GM18861 (cell line): ENCODE measurements at regions not wholly inside any gene's neighbourhood (a gene's known extent, or its start where the extent isn't known, plus 50 kb on each side); places are given as distances from the start of the nearest gene placed in this dataset.
"Not testable (repeated sequence)": the region's sequence is repeated elsewhere in the genome, so short reads cannot be mapped to it uniquely, and the experiment has no call there.

Experiments
- ATAC-seq: cut with Tn5 transposase; IDR thresholded peaks from one replicate; pipeline ENCODE4 v1.9.1; 2021; ENCODE audit not compliant: unreplicated experiment

- ATAC-seq, result no peak
Measured at GRCh38 chr2:167803449-167803988, 443.9 kb downstream of the STK39 start.

- ATAC-seq, result no peak
Measured at GRCh38 chr2:167794554-167795255, 452.7 kb downstream of the STK39 start.

GRCh38 chr2:167793725-167794124 lies 453.7 kb downstream of the STK39 start:
- no peak for ATAC-seq

GRCh38 chr2:167792126-167792525 lies 455.3 kb downstream of the STK39 start:
- ATAC-seq, result no peak

GRCh38 chr2:167790781-167791450 lies 456.5 kb downstream of the STK39 start:
- ATAC-seq, result no peak

- no peak for ATAC-seq
Measured at GRCh38 chr2:167790189-167790588, 457.2 kb downstream of the STK39 start.

GRCh38 chr2:167787562-167787961 lies 459.8 kb downstream of the STK39 start:
- no peak for ATAC-seq

GRCh38 chr2:167787021-167787420 lies 460.4 kb downstream of the STK39 start:
- no peak for ATAC-seq

GRCh38 chr2:167785606-167786216 lies 461.7 kb downstream of the STK39 start:
- ATAC-seq, result no peak

- ATAC-seq, result no peak
Measured at GRCh38 chr2:167784084-167784425, 463.3 kb downstream of the STK39 start.

GRCh38 chr2:167783261-167784083 lies 463.9 kb downstream of the STK39 start:
- no peak for ATAC-seq

- not testable (repeated sequence) for ATAC-seq
Measured at GRCh38 chr2:167781629-167782028, 465.8 kb downstream of the STK39 start.

GRCh38 chr2:167776359-167776758 lies 471.0 kb downstream of the STK39 start:
- no peak for ATAC-seq

GRCh38 chr2:167771628-167772027 lies 475.8 kb downstream of the STK39 start:
- no peak for ATAC-seq

GRCh38 chr2:167769020-167769419 lies 478.4 kb downstream of the STK39 start:
- ATAC-seq, result no peak

GRCh38 chr2:167767830-167768229 lies 479.6 kb downstream of the STK39 start:
- no peak for ATAC-seq

GRCh38 chr2:167764772-167765341 lies 482.5 kb downstream of the STK39 start:
- ATAC-seq, result no peak

GRCh38 chr2:167761465-167762136 lies 485.8 kb downstream of the STK39 start:
- ATAC-seq, result no peak

GRCh38 chr2:167759531-167759930 lies 487.9 kb downstream of the STK39 start:
- ATAC-seq, result no peak

GRCh38 chr2:167758292-167758691 lies 489.1 kb downstream of the STK39 start:
- ATAC-seq, result no peak
